ENCODE measurements at regions not wholly inside any gene's neighbourhood (a gene's known extent, or its start where the extent isn't known, plus 50 kb on each side); places are given as distances from the start of the nearest gene placed in this dataset.

- peak; percentile 88 for DNase-seq (ENCODE audit: low spot score)
Observed at GRCh38 chr4:164484551-164484950, 269.4 kb upstream of the SMIM31 start.

GRCh38 chr4:164485136-164485535 is 268.8 kb upstream of the SMIM31 start:
- peak; percentile 6 for DNase-seq (ENCODE audit: low spot score)

- peak; percentile 34 for DNase-seq (ENCODE audit: low spot score)
Observed at GRCh38 chr4:164488114-164488513, 265.8 kb upstream of the SMIM31 start.

- peak; percentile 43 for DNase-seq (ENCODE audit: low spot score)
Observed at GRCh38 chr4:164501074-164501473, 252.9 kb upstream of the SMIM31 start.

- DNase-seq (ENCODE audit: low spot score), result peak; percentile 19
Observed at GRCh38 chr4:164503874-164504273, 250.1 kb upstream of the SMIM31 start.

GRCh38 chr4:164508097-164508496 is 245.8 kb upstream of the SMIM31 start:
- DNase-seq (ENCODE audit: low spot score), result peak; percentile 51

- DNase-seq (ENCODE audit: low spot score), result peak; percentile 51
Observed at GRCh38 chr4:164508771-164509170, 245.2 kb upstream of the SMIM31 start.

- DNase-seq (ENCODE audit: low spot score), result no peak
Observed at GRCh38 chr4:164509951-164510350, 244.0 kb upstream of the SMIM31 start.

- DNase-seq (ENCODE audit: low spot score), result no peak
Observed at GRCh38 chr4:164512124-164512523, 241.8 kb upstream of the SMIM31 start.

- DNase-seq (ENCODE audit: low spot score), result no peak
Observed at GRCh38 chr4:164514765-164515164, 239.2 kb upstream of the SMIM31 start.

GRCh38 chr4:164524789-164525188 is 229.1 kb upstream of the SMIM31 start:
- DNase-seq (ENCODE audit: low spot score), result no peak

- DNase-seq (ENCODE audit: low spot score), result peak; percentile 16
Observed at GRCh38 chr4:164526933-164527583, 226.9 kb upstream of the SMIM31 start.

- no peak for DNase-seq (ENCODE audit: low spot score)
Observed at GRCh38 chr4:164529058-164529457, 224.9 kb upstream of the SMIM31 start.

GRCh38 chr4:164529486-164529885 is 224.4 kb upstream of the SMIM31 start:
- DNase-seq (ENCODE audit: low spot score), result no peak

- no peak for DNase-seq (ENCODE audit: low spot score)
Observed at GRCh38 chr4:164531336-164531735, 222.6 kb upstream of the SMIM31 start.

- DNase-seq (ENCODE audit: low spot score), result peak; percentile 95
Observed at GRCh38 chr4:164536814-164537213, 217.1 kb upstream of the SMIM31 start.

GRCh38 chr4:164538097-164538496 is 215.8 kb upstream of the SMIM31 start:
- peak; percentile 5 for DNase-seq (ENCODE audit: low spot score)

- DNase-seq (ENCODE audit: low spot score), result no peak
Observed at GRCh38 chr4:164540987-164541386, 212.9 kb upstream of the SMIM31 start.

GRCh38 chr4:164542431-164542830 is 211.5 kb upstream of the SMIM31 start:
- no peak for DNase-seq (ENCODE audit: low spot score)

GRCh38 chr4:164550989-164551712 is 202.8 kb upstream of the SMIM31 start:
- no peak for DNase-seq (ENCODE audit: low spot score)

- DNase-seq (ENCODE audit: low spot score), result no peak
Observed at GRCh38 chr4:164551713-164552040, 202.3 kb upstream of the SMIM31 start.

- no peak for DNase-seq (ENCODE audit: low spot score)
Observed at GRCh38 chr4:164571593-164572390, 182.1 kb upstream of the SMIM31 start.

- no peak for DNase-seq (ENCODE audit: low spot score)
Observed at GRCh38 chr4:164572877-164573279, 181.1 kb upstream of the SMIM31 start.
